8988T (cell line): ENCODE measurements at regions not wholly inside any gene's neighbourhood (a gene's known extent, or its start where the extent isn't known, plus 50 kb on each side); places are given as distances from the start of the nearest gene placed in this dataset.

Experiments
- DNase-seq: peaks from one replicate; pipeline ENCODE4 v3.0.0; 2011

DNA sequence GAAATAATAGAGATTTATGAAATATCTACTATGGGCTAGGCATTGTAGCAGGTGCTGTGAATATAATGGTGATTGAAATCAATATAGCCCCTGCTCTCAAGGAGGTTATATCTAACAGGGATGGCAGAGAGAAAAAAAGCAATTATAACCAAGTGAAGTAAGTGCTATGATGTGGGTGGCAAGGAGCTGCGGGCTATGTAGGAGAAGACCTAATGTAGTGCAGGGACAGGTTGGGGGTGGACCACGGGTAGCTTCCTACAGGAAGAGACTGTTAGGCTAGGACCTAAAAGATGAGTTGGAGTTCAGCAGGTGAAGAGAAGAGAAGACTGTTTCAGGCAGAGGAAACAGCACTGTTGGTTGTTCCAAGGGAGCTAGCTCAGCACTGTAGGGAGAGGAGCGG, 311.0 kb downstream of the KCNRG start:
- no peak for DNase-seq

DNA sequence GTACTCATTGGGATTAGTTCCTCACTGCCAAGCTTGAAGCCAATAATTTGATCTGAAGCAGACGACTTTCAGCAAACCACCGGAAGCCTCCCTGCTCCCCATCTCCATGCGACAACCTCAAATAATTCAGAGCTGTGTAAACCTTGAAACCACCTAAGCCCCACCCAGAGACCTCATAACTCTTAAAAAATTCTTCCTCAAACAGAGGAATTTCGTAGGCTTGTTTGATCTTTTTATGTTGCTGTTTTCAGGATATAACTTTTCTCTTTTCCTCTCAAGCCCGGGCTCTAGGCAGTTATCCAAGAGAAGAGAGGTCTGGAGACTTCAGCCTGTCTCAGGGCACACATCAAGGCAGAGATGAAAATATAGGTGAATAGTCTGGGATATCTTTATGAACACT, 311.6 kb downstream of the KCNRG start:
- no peak for DNase-seq

GRCh38 chr13:50334115-50334778, 319.0 kb downstream of the KCNRG start:
- DNase-seq = no peak

GRCh38 chr13:50334944-50335343, 319.7 kb downstream of the KCNRG start:
- no peak for DNase-seq

DNA sequence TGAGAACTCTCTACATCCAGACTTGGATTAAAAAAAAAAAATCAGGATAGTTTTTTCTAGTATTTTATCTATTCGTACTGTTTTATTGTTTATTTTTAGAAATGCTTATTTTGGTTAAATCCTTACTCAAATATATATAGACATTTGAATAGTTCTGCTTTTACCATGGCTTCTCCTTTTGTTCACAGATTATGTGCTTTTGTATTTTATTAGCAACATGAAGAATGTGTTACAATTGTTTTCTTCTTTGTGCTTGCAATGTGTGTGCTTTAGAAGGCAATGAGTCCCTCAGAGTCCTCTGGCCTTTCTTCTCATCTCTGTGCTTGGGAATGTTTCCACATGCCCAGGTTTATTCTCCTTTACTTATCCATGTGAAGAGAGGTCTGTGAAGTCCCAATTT, 324.0 kb downstream of the KCNRG start:
- no peak for DNase-seq

DNA sequence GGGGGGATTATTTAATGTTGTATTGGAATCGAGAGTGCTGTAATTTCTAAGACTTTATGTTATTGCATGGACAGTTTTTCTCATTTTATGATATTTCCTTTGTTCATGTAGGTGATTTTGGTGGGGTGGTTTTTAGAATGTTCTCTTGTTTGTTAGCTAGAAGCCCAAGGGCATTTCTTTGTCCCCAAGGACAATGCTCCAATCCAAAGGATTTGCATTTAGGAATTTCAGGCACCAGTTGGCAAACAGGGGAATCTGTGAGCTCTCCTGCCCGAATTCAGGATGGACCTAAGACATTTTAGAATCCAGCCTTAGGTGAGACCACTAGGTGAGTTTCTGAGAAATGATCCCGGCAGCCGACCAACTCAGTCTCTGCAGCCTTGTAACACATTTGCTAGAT, 324.9 kb downstream of the KCNRG start:
- DNase-seq = no peak

GRCh38 chr13:50340551-50341287, 325.5 kb downstream of the KCNRG start:
- no peak for DNase-seq

- DNase-seq = no peak
These were observed 326.3 kb downstream of the KCNRG start for GRCh38 chr13:50341526-50341925.

GRCh38 chr13:50344717-50345116, 329.5 kb downstream of the KCNRG start:
- DNase-seq = no peak

- DNase-seq = no peak
These were observed 330.6 kb downstream of the KCNRG start for GRCh38 chr13:50345804-50346203.

GRCh38 chr13:50348371-50348770, 333.1 kb downstream of the KCNRG start:
- DNase-seq = no peak

DNA sequence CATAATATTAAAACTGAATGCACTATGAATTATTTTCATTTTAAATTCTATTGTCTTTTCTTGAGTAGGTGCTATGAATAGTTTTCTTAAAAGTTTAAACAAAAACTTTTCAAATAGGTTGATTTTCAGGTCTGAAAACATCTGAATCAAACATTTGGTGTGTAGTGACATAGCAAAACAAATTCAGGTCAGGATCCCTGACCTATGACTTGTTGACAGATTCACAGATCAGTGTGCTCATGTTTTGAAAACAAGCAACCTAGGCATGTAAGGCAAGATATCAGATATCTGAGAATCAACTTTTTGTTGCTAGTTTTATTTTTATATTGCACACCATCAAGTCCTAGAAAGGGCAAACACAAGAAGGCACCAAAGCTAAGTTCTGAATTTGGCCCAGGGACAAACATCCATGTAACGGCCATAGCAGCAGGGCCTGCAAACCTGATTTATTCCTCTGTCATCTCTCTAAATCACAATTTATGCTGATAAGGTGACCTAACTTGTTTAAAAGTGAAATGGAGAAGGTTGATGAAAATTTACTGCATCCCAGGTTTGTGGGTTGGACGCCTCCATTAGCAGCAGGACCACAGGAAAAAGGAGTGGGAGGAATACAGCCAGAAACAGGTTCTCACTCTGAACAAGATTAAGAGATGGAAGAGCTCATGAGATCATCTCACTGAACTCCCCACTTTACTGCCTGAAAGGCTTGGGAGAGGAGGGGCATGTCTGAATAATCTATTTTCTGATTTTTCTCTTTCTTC, 337.7 kb downstream of the KCNRG start:
- no peak for DNase-seq

- no peak for DNase-seq
These were observed 338.6 kb downstream of the KCNRG start for GRCh38 chr13:50353651-50354415.

GRCh38 chr13:50355797-50356196, 340.6 kb downstream of the KCNRG start:
- DNase-seq = no peak

GRCh38 chr13:50357136-50357535, 341.9 kb downstream of the KCNRG start:
- no peak for DNase-seq

DNA sequence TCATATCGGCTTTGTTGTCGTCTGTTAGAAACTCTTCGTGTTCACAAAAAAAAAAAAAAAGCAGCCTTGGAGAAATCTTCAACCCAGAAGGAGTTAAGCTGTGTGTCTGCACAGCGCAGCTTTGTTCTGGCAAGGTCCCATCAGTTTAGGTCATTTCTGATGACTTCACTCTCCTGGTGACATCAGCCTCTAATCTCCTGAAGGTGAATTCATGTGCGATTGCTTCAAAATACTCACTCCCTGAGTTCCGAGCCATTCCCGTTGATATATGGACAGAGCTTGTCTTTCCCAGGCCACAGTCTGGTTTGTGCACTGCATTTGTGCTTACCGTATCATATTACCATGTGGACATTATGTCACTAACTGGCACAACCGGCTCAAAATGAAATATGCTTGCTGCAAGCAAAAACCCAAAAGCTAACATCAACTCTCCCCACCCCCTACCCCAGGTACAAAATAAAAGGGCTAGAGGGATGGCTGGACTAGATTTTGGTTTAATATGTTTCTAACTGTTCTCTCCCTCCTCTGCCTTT, 342.4 kb downstream of the KCNRG start:
- no peak for DNase-seq

DNA sequence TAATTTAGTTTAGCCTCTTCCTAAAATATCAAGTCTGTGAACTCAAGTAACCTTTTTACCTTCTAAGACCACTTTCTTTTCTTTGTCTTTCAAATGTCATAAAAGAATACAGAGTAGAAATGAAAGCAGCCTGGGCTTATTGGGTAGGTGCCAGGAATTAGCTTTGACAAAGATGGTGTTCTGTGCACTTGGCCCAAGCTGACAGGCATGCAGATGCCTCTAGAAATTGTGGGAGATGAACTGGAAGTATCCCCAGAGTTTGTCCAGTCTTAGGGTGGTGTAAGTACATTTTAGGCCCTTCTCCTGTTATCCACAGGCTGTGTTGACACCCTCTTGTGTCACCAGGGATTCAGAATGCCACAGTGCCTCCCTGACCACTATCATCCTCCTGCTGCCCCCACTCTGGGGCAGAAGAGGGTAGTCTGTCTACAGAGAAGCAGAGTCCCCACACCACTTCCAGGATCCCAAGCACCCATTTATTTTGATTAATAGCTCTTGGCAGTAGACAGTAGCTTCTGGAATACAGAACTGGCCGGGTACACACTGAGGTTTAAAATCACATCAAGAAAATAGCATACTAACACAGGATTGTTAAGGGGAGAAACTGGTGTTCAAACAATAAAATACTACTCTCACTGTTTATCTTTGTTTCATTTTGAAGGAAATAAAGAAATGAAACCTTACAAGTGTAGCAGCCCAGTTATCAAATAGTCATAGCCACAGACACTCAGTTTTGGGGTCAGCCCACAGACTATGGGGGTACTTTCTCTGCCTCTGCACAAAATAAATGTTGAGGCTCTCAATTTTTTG, 343.2 kb downstream of the KCNRG start:
- DNase-seq = no peak

DNA sequence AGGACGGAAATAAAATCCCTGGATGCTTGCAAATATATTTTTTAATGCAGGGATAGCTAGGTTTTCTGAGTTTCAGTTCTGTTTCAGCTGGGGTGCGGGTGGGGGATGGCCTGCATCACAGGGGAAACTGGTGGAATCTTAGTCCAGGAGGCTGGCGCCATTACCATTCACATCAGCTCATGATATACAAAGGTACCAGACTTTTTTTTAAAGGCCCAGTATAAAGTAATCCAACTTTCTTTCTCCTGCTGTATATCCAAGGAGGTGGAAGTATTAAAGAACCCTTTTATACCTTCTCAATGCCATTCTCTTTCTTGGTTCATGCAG, 343.8 kb downstream of the KCNRG start:
- no peak for DNase-seq

DNA sequence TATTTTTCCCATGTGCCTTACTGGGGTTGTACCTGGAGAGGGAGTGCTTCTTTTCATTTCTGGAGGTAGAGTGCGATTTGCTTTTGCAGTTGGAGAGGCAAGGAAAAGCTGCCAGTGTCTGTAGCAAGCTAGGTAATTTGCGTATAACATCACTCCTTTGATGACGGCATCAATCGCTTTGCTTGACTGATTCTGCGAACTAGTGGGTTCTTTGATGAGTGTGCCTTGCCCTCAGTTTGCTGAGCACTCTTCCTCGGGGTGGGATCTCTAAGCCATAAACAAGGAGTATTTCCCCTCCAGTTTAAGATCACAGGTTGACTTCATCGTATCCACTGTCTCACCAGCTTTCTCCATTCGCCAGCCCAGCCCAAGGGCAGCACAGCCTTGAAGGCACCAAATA, 344.5 kb downstream of the KCNRG start:
- DNase-seq = no peak

DNA sequence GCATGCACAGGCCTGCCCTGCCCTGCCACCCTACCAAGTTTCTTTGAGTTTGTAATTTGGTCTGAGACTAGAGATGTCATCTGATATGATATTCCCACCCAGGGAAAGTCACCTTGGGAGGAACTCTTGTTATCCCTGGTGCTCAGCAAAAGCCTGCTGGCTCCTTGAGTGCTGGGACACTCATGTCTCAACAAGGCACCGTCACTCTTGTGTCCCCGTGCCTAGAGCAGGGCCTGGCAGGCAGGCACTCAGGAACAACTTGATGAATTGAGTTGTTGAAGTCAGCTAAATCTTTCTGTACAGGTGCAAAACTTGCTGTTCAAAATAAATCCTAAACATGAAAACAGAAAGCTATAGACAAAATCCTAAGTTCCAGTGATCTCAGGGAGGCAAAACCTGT, 345.4 kb downstream of the KCNRG start:
- no peak for DNase-seq

DNA sequence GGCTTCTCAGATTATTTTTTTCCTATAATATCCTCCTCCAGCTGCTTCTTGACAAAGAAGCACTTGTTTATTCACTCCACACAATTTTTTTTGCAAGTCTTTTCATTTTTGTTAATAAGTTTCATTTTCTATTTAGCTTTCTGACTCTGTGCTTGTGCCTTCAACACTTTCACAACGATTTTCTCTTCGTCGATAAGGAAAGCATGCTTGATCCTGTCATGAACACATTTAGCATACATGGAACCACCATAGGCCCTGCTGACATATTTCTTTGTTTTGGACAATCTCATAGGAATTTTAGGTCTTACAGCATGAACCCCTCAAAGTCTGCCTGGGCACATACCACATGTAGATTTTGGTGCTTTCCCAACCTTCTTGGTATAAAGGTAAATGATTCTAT, 346.0 kb downstream of the KCNRG start:
- DNase-seq = no peak
